NOMO-1 (cell line): ENCODE measurements at regions not wholly inside any gene's neighbourhood (a gene's known extent, or its start where the extent isn't known, plus 50 kb on each side); places are given as distances from the start of the nearest gene placed in this dataset.

Experiments used
- DNase-seq, 2 experiments: peaks; one replicate each; lab custom pipeline; 2025; ENCODE audit not compliant: unreplicated experiment in 2 of 2; lab: John Stamatoyannopoulos, UW

- no peak for DNase-seq
Measured at GRCh38 chr6:93801101-93801847, 381.9 kb upstream of the EPHA7 start.

- DNase-seq: no peak
Measured at GRCh38 chr6:93799226-93799625, 379.9 kb upstream of the EPHA7 start.

GRCh38 chr6:93794166-93794565 lies 374.8 kb upstream of the EPHA7 start:
- no peak for DNase-seq

GRCh38 chr6:93792746-93793145 lies 373.4 kb upstream of the EPHA7 start:
- no peak for DNase-seq

- DNase-seq: no peak
Measured at GRCh38 chr6:93790981-93791380, 371.6 kb upstream of the EPHA7 start.

GRCh38 chr6:93789532-93789931 lies 370.2 kb upstream of the EPHA7 start:
- DNase-seq: no peak

GRCh38 chr6:93787841-93788240 lies 368.5 kb upstream of the EPHA7 start:
- DNase-seq: no peak

- no peak for DNase-seq
Measured at GRCh38 chr6:93786474-93787330, 367.3 kb upstream of the EPHA7 start.

- DNase-seq: no peak
Measured at GRCh38 chr6:93785694-93786030, 366.3 kb upstream of the EPHA7 start.

- DNase-seq: no peak
Measured at GRCh38 chr6:93784794-93785693, 365.7 kb upstream of the EPHA7 start.

GRCh38 chr6:93779086-93779841 lies 359.9 kb upstream of the EPHA7 start:
- no peak for DNase-seq

- no peak for DNase-seq
Measured at GRCh38 chr6:93759190-93759589, 339.8 kb upstream of the EPHA7 start.

- DNase-seq: no peak
Measured at GRCh38 chr6:93751969-93752368, 332.6 kb upstream of the EPHA7 start.

GRCh38 chr6:93749930-93750329 lies 330.6 kb upstream of the EPHA7 start:
- no peak for DNase-seq

- DNase-seq: no peak
Measured at GRCh38 chr6:93749191-93749590, 329.8 kb upstream of the EPHA7 start.

GRCh38 chr6:93746892-93747291 lies 327.5 kb upstream of the EPHA7 start:
- no peak for DNase-seq

- no peak for DNase-seq
Measured at GRCh38 chr6:93745306-93745705, 325.9 kb upstream of the EPHA7 start.

- DNase-seq: no peak
Measured at GRCh38 chr6:93735099-93735498, 315.7 kb upstream of the EPHA7 start.

GRCh38 chr6:93731306-93731705 lies 311.9 kb upstream of the EPHA7 start:
- no peak for DNase-seq

- no peak for DNase-seq
Measured at GRCh38 chr6:93728150-93728549, 308.8 kb upstream of the EPHA7 start.
